GM12878 (cell line): ENCODE measurements at regions not wholly inside any gene's neighbourhood (a gene's known extent, or its start where the extent isn't known, plus 50 kb on each side); places are given as distances from the start of the nearest gene placed in this dataset.

Experiments used
- EP300 ChIP-seq, 2 experiments: fragments of 150-350 bp in 1 of 2; IDR thresholded peaks; 2 replicates each; pipeline ENCODE4 v1.6.1; 2011 to 2012; ENCODE audit warnings: low read depth in 2 of 2, low read length in 2 of 2, borderline replicate concordance in 1 of 2, improper control_type of control experiment in 1 of 2, inconsistent platforms in 1 of 2; ENCODE audit not compliant: control insufficient read depth in 1 of 2
- JUNB ChIP-seq: IDR thresholded peaks from 2 replicates; pipeline ENCODE4 v1.6.1; 2016; ENCODE audit warnings: antibody characterized with exemption, mild to moderate bottlenecking
- NBN ChIP-seq: fragments of 450-650 bp; IDR thresholded peaks from 2 replicates; pipeline ENCODE4 v1.6.1; 2016
- PKNOX1 ChIP-seq: fragments of 450-650 bp; IDR thresholded peaks from 2 replicates; pipeline ENCODE4 v1.6.1; 2016; ENCODE audit warnings: mild to moderate bottlenecking
- POLR2AphosphoS5 ChIP-seq: IDR thresholded peaks from 2 replicates; pipeline ENCODE4 v1.6.1; 2011; ENCODE audit warnings: mild to moderate bottlenecking, low read length, inconsistent platforms
- ZNF207 ChIP-seq: fragments of 450-650 bp; IDR thresholded peaks from 2 replicates; pipeline ENCODE4 v1.6.1; 2014; ENCODE audit warnings: antibody characterized with exemption, mild to moderate bottlenecking, borderline replicate concordance
- TF ChIP-seq, protein P1 (sequence below), 3 experiments: IDR thresholded peaks in 2 of 3; conservative IDR thresholded peaks in 1 of 3; 2 replicates each; pipeline ENCODE4 v1.5.1; 2011; ENCODE audit warnings: low read depth in 3 of 3, low read length in 3 of 3, mild to moderate bottlenecking in 3 of 3, control low read depth in 2 of 3, moderate library complexity in 2 of 3, inconsistent platforms in 1 of 3, mixed read lengths in 1 of 3; ENCODE audit not compliant: control insufficient read depth in 2 of 3, insufficient read depth in 1 of 3; ENCODE audit errors: extremely low read depth in 1 of 3

- no peak for TF ChIP-seq JUNB
- TF ChIP-seq ZNF207: no peak
- TF ChIP-seq PKNOX1: no peak
- TF ChIP-seq NBN: no peak
- TF ChIP-seq EP300 (IDR thresholded peaks at IDR 0.05; ENCODE audit: borderline replicate concordance in 1 of 2, control insufficient read depth in 1 of 2, low read depth in 2 of 2, low read length in 2 of 2): no peak
- TF ChIP-seq, protein P1, sequence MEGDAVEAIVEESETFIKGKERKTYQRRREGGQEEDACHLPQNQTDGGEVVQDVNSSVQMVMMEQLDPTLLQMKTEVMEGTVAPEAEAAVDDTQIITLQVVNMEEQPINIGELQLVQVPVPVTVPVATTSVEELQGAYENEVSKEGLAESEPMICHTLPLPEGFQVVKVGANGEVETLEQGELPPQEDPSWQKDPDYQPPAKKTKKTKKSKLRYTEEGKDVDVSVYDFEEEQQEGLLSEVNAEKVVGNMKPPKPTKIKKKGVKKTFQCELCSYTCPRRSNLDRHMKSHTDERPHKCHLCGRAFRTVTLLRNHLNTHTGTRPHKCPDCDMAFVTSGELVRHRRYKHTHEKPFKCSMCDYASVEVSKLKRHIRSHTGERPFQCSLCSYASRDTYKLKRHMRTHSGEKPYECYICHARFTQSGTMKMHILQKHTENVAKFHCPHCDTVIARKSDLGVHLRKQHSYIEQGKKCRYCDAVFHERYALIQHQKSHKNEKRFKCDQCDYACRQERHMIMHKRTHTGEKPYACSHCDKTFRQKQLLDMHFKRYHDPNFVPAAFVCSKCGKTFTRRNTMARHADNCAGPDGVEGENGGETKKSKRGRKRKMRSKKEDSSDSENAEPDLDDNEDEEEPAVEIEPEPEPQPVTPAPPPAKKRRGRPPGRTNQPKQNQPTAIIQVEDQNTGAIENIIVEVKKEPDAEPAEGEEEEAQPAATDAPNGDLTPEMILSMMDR (IDR thresholded peaks at IDR 0.05 in 2 of 3, conservative IDR thresholded peaks at IDR 0.05 in 1 of 3; ENCODE audit: control insufficient read depth in 2 of 3, extremely low read depth in 1 of 3, insufficient read depth in 1 of 3, low read depth in 3 of 3, low read length in 3 of 3): no peak
- TF ChIP-seq POLR2AphosphoS5: no peak
Observed at GRCh38 chr1:20421441-20421840, 64.6 kb downstream of the CAMK2N1 start.
